ENCODE measurements at regions not wholly inside any gene's neighbourhood (a gene's known extent, or its start where the extent isn't known, plus 50 kb on each side); places are given as distances from the start of the nearest gene placed in this dataset.

GRCh38 chr3:17938313-17938712, 195.9 kb upstream of the TBC1D5 start:
- CTCF ChIA-PET: no interaction called here
- TF ChIP-seq LEF1 (IDR thresholded peaks at IDR 0.05; ENCODE audit: borderline replicate concordance) (no peak), CTBP1 (IDR thresholded peaks at IDR 0.05; ENCODE audit: borderline replicate concordance) (no peak), ZNF384 (IDR thresholded peaks at IDR 0.05) (no peak), TARDBP (IDR thresholded peaks at IDR 0.05) (no peak), ARNT (IDR thresholded peaks at IDR 0.05) (no peak), SP1 (IDR thresholded peaks at IDR 0.05) (no peak), FOXK2 (IDR thresholded peaks at IDR 0.05) (no peak), ELF4 (IDR thresholded peaks at IDR 0.05) (no peak), FOXM1 (IDR thresholded peaks at IDR 0.05; ENCODE audit: borderline replicate concordance) (no peak), BHLHE40 (IDR thresholded peaks at IDR 0.05; ENCODE audit: borderline replicate concordance) (no peak), NFRKB (IDR thresholded peaks at IDR 0.05) (no peak), HDGF (IDR thresholded peaks at IDR 0.05; ENCODE audit: borderline replicate concordance) (no peak), L3MBTL2 (conservative IDR thresholded peaks at IDR 0.05) (no peak), SUZ12 (IDR thresholded peaks at IDR 0.05) (no peak)
- DNase-seq (ENCODE audit: extremely low spot score): no peak
- POLR2A ChIA-PET: no interaction called here

- no peak for TF ChIP-seq ELF4 (IDR thresholded peaks at IDR 0.05)
- TF ChIP-seq FOXA1 (IDR thresholded peaks at IDR 0.05): no peak
- no peak for TF ChIP-seq ARNT (IDR thresholded peaks at IDR 0.05)
- TF ChIP-seq HDGF (IDR thresholded peaks at IDR 0.05; ENCODE audit: borderline replicate concordance): no peak
- no peak for TF ChIP-seq BHLHE40 (IDR thresholded peaks at IDR 0.05; ENCODE audit: borderline replicate concordance)
- TF ChIP-seq TARDBP (IDR thresholded peaks at IDR 0.05): no peak
- TF ChIP-seq LEF1 (IDR thresholded peaks at IDR 0.05; ENCODE audit: borderline replicate concordance): no peak
- TF ChIP-seq CTBP1 (IDR thresholded peaks at IDR 0.05; ENCODE audit: borderline replicate concordance): no peak
- TF ChIP-seq FOXM1 (IDR thresholded peaks at IDR 0.05; ENCODE audit: borderline replicate concordance): no peak
- TF ChIP-seq SUZ12 (IDR thresholded peaks at IDR 0.05): no peak
- TF ChIP-seq SP1 (IDR thresholded peaks at IDR 0.05): no peak
- TF ChIP-seq NFRKB (IDR thresholded peaks at IDR 0.05): no peak
- TF ChIP-seq FOXK2 (IDR thresholded peaks at IDR 0.05): no peak
- CTCF ChIA-PET: interaction anchor here (0.6 kb wide), 1 partner anchor 513 kb away, joined by 4 read pairs; no protein-coding TSS in a partner anchor
- POLR2A ChIA-PET: no interaction called here
- DNase-seq (ENCODE audit: extremely low spot score): no peak
Measured at GRCh38 chr3:17936736-17937480, 194.5 kb upstream of the TBC1D5 start.

DNA sequence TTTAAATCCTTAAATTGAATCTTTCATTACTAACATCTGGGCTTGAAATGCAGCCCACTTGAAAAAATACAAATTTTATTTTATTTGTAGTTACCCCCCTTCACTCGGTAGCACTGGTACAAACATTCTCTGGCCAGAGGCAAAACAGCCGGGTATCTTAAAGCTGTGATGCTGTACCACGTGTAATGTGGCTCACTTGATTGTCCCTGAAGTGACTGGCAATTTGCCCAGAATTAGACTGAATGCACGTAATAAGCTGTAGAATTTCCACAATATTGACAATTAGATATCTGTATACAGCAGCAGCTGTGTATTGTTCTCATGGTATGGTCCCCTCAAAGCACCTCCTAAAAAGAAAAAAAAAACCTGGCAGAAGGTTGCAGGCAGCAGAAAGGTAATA, 192.8 kb upstream of the TBC1D5 start:
- no peak for DNase-seq (ENCODE audit: extremely low spot score)
- CTCF ChIA-PET: no interaction called here
- POLR2A ChIA-PET: no interaction called here
- no peak for TF ChIP-seq HDGF (IDR thresholded peaks at IDR 0.05; ENCODE audit: borderline replicate concordance)
- TF ChIP-seq ZNF384 (IDR thresholded peaks at IDR 0.05): no peak
- TF ChIP-seq FOXK2 (IDR thresholded peaks at IDR 0.05): no peak
- no peak for TF ChIP-seq PKNOX1 (IDR thresholded peaks at IDR 0.05)
- no peak for TF ChIP-seq LEF1 (IDR thresholded peaks at IDR 0.05; ENCODE audit: borderline replicate concordance)

- DNase-seq (ENCODE audit: extremely low spot score): no peak
- TF ChIP-seq PKNOX1 (IDR thresholded peaks at IDR 0.05): no peak
- no peak for TF ChIP-seq FOXA1 (IDR thresholded peaks at IDR 0.05)
- TF ChIP-seq ELF4 (IDR thresholded peaks at IDR 0.05): no peak
- no peak for TF ChIP-seq CTBP1 (IDR thresholded peaks at IDR 0.05; ENCODE audit: borderline replicate concordance)
- TF ChIP-seq HDGF (IDR thresholded peaks at IDR 0.05; ENCODE audit: borderline replicate concordance): no peak
- no peak for TF ChIP-seq FOXM1 (IDR thresholded peaks at IDR 0.05; ENCODE audit: borderline replicate concordance)
- no peak for TF ChIP-seq ZNF384 (IDR thresholded peaks at IDR 0.05)
- ChIA-PET CTCF (no interaction called here), POLR2A (no interaction called here)
Measured at GRCh38 chr3:17932136-17932771, 189.8 kb upstream of the TBC1D5 start.

GRCh38 chr3:17931131-17931530, 188.7 kb upstream of the TBC1D5 start:
- TF ChIP-seq TARDBP (IDR thresholded peaks at IDR 0.05): no peak
- TF ChIP-seq NFRKB (IDR thresholded peaks at IDR 0.05): no peak
- TF ChIP-seq FOXM1 (IDR thresholded peaks at IDR 0.05; ENCODE audit: borderline replicate concordance): no peak
- TF ChIP-seq HDGF (IDR thresholded peaks at IDR 0.05; ENCODE audit: borderline replicate concordance): no peak
- no peak for TF ChIP-seq FOXA1 (IDR thresholded peaks at IDR 0.05)
- no peak for TF ChIP-seq SUZ12 (IDR thresholded peaks at IDR 0.05)
- DNase-seq (ENCODE audit: extremely low spot score): no peak
- ChIA-PET CTCF (no interaction called here), POLR2A (no interaction called here)

GRCh38 chr3:17928502-17929145, 186.2 kb upstream of the TBC1D5 start:
- no peak for DNase-seq (ENCODE audit: extremely low spot score)
- TF ChIP-seq HDGF (IDR thresholded peaks at IDR 0.05; ENCODE audit: borderline replicate concordance): no peak
- TF ChIP-seq ELF4 (IDR thresholded peaks at IDR 0.05): no peak
- TF ChIP-seq LEF1 (IDR thresholded peaks at IDR 0.05; ENCODE audit: borderline replicate concordance): no peak
- no peak for TF ChIP-seq SP1 (IDR thresholded peaks at IDR 0.05)
- no peak for TF ChIP-seq BHLHE40 (IDR thresholded peaks at IDR 0.05; ENCODE audit: borderline replicate concordance)
- no peak for TF ChIP-seq CTBP1 (IDR thresholded peaks at IDR 0.05; ENCODE audit: borderline replicate concordance)
- TF ChIP-seq FOXA1 (IDR thresholded peaks at IDR 0.05): no peak
- TF ChIP-seq SUZ12 (IDR thresholded peaks at IDR 0.05): no peak
- CTCF ChIA-PET: no interaction called here
- POLR2A ChIA-PET: no interaction called here

Data from HEK293T (cell line).